Neural cell (in vitro differentiated cells): ENCODE measurements at regions not wholly inside any gene's neighbourhood (a gene's known extent, or its start where the extent isn't known, plus 50 kb on each side); places are given as distances from the start of the nearest gene placed in this dataset.

Experiments used
- H2AFZ ChIP-seq: fragments of 200-600, 300-800 bp; sonication (generic), shearing (Covaris generic); 2 replicates; pipeline ENCODE4 v1.6.0; 2014; ENCODE audit warnings: low read depth, mild to moderate bottlenecking, antibody characterized with exemption, low read length, moderate library complexity
- H3F3A ChIP-seq: fragments of 200-600 bp; shearing (Covaris generic); 2 replicates; pipeline ENCODE4 v1.6.1; 2016; ENCODE audit warnings: mild to moderate bottlenecking, moderate library complexity, mixed read lengths, antibody characterized with exemption, low read length; ENCODE audit not compliant: insufficient read depth, poor library complexity, severe bottlenecking
- H3K27ac ChIP-seq: fragments of 200-600, 300-800 bp; sonication (generic), shearing (Covaris generic); 2 replicates; pipeline ENCODE4 v1.5.1; 2014; ENCODE audit warnings: mild to moderate bottlenecking, low read length, moderate library complexity
- H3K27me3 ChIP-seq: fragments of 300-800, 200-600 bp; sonication (generic), shearing (Covaris generic); 2 replicates; pipeline ENCODE4 v1.6.0; 2014; ENCODE audit warnings: mild to moderate bottlenecking, low read depth, low read length, moderate library complexity; ENCODE audit not compliant: insufficient read depth
- H3K36me3 ChIP-seq: fragments of 300-800, 200-600 bp; sonication (generic), shearing (Covaris generic); 2 replicates; pipeline ENCODE4 v1.5.1; 2014; ENCODE audit warnings: mild to moderate bottlenecking, antibody characterized with exemption, low read length, moderate library complexity; ENCODE audit not compliant: insufficient read depth
- H3K4me2 ChIP-seq: fragments of 300-800, 200-600 bp; sonication (generic), shearing (Covaris generic); 2 replicates; pipeline ENCODE4 v1.6.0; 2014; ENCODE audit warnings: mild to moderate bottlenecking, low read length
- H3K4me3 ChIP-seq: fragments of 300-800, 200-600 bp; sonication (generic), shearing (Covaris generic); 2 replicates; pipeline ENCODE4 v1.5.1; 2014; ENCODE audit warnings: mild to moderate bottlenecking, low read length, moderate library complexity
- H3K79me2 ChIP-seq: fragments of 200-600 bp; shearing (Covaris generic); replicated peaks from 2 replicates; pipeline ENCODE4 v1.6.0; 2014; ENCODE audit warnings: mild to moderate bottlenecking, low read length, moderate library complexity; ENCODE audit not compliant: insufficient read depth
- H3K9ac ChIP-seq: fragments of 300-800, 200-600 bp; sonication (generic), shearing (Covaris generic); 2 replicates; pipeline ENCODE4 v1.6.1; 2016; ENCODE audit warnings: mild to moderate bottlenecking, low read length, mixed read lengths
- H3K9me2 ChIP-seq: fragments of 200-600 bp; shearing (Covaris generic); 2 replicates; pipeline ENCODE4 v1.6.1; 2016; ENCODE audit warnings: mild to moderate bottlenecking, low read length, mixed read lengths; ENCODE audit not compliant: insufficient read depth
- H3K9me3 ChIP-seq: fragments of 200-600, 300-800 bp; sonication (generic), shearing (Covaris generic); 2 replicates; pipeline ENCODE4 v1.6.1; 2016; ENCODE audit warnings: mild to moderate bottlenecking, mixed run types, low read length, moderate library complexity, mixed read lengths
- H4K20me1 ChIP-seq: fragments of 200-600 bp; shearing (Covaris generic); 2 replicates; pipeline ENCODE4 v1.6.1; 2016; ENCODE audit warnings: mild to moderate bottlenecking, mixed run types; ENCODE audit not compliant: insufficient read depth
- CTCF ChIP-seq: fragments of 450-650 bp; IDR thresholded peaks from 2 replicates; pipeline ENCODE4 v1.5.1; 2014; ENCODE audit warnings: antibody characterized with exemption, mild to moderate bottlenecking, moderate library complexity; ENCODE audit not compliant: poor library complexity, severe bottlenecking
- EP300 ChIP-seq: fragments of 450-650 bp; conservative IDR thresholded peaks from 2 replicates; pipeline ENCODE4 v1.6.1; 2014; ENCODE audit warnings: antibody characterized with exemption, mild to moderate bottlenecking, moderate library complexity; ENCODE audit not compliant: poor library complexity, severe bottlenecking
- EZH2 ChIP-seq: fragments of 200-600, 300-800 bp; shearing (Covaris generic), sonication (generic); IDR thresholded peaks from 2 replicates; pipeline ENCODE4 v1.6.1; 2014; ENCODE audit warnings: antibody characterized with exemption, low read length, borderline replicate concordance, mild to moderate bottlenecking; ENCODE audit not compliant: insufficient read depth, poor library complexity, severe bottlenecking
- MXI1 ChIP-seq: fragments of 450-650 bp; conservative IDR thresholded peaks from 2 replicates; pipeline ENCODE4 v1.6.1; 2014; ENCODE audit warnings: antibody characterized with exemption, mild to moderate bottlenecking; ENCODE audit not compliant: poor library complexity, severe bottlenecking
- POLR2AphosphoS5 ChIP-seq: IDR thresholded peaks from 2 replicates; pipeline ENCODE4 v1.6.1; 2012
- RAD21 ChIP-seq: fragments of 450-650 bp; conservative IDR thresholded peaks from 2 replicates; pipeline ENCODE4 v1.6.1; 2014; ENCODE audit warnings: antibody characterized with exemption, mild to moderate bottlenecking, moderate library complexity
- SMC3 ChIP-seq: fragments of 450-650 bp; conservative IDR thresholded peaks from 2 replicates; pipeline ENCODE4 v1.6.1; 2014; ENCODE audit warnings: antibody characterized with exemption, mild to moderate bottlenecking, moderate library complexity; ENCODE audit not compliant: poor library complexity
- TAF1 ChIP-seq: IDR thresholded peaks from 2 replicates; pipeline ENCODE4 v1.6.1; 2012; ENCODE audit warnings: low read depth
- TF ChIP-seq, protein P1 (sequence below): IDR thresholded peaks from 2 replicates; pipeline ENCODE4 v1.6.1; 2012; ENCODE audit warnings: borderline replicate concordance

GRCh38 chr6:20313960-20314530, 87.6 kb upstream of the E2F3 start:
- Histone ChIP-seq H3K27ac (no peak overlapping the region), H3K9ac (no peak overlapping the region), H4K20me1 (no peaks in the 10 kb centered on the region), H3K36me3 (no peaks in the 10 kb centered on the region), H3K4me2 (no peak overlapping the region), H3K4me3 (no peak overlapping the region), H3K79me2 (no peaks in the 10 kb centered on the region), H3K27me3 (no peaks in the 10 kb centered on the region), H3K9me2 (no peaks in the 10 kb centered on the region), H2AFZ (no peak overlapping the region), H3K9me3 (no peaks in the 10 kb centered on the region), H3F3A (no peaks in the 10 kb centered on the region)
- TF ChIP-seq TAF1, result no peak
- no peak for TF ChIP-seq POLR2AphosphoS5
- TF ChIP-seq EP300, result no peak
- TF ChIP-seq, protein P1, sequence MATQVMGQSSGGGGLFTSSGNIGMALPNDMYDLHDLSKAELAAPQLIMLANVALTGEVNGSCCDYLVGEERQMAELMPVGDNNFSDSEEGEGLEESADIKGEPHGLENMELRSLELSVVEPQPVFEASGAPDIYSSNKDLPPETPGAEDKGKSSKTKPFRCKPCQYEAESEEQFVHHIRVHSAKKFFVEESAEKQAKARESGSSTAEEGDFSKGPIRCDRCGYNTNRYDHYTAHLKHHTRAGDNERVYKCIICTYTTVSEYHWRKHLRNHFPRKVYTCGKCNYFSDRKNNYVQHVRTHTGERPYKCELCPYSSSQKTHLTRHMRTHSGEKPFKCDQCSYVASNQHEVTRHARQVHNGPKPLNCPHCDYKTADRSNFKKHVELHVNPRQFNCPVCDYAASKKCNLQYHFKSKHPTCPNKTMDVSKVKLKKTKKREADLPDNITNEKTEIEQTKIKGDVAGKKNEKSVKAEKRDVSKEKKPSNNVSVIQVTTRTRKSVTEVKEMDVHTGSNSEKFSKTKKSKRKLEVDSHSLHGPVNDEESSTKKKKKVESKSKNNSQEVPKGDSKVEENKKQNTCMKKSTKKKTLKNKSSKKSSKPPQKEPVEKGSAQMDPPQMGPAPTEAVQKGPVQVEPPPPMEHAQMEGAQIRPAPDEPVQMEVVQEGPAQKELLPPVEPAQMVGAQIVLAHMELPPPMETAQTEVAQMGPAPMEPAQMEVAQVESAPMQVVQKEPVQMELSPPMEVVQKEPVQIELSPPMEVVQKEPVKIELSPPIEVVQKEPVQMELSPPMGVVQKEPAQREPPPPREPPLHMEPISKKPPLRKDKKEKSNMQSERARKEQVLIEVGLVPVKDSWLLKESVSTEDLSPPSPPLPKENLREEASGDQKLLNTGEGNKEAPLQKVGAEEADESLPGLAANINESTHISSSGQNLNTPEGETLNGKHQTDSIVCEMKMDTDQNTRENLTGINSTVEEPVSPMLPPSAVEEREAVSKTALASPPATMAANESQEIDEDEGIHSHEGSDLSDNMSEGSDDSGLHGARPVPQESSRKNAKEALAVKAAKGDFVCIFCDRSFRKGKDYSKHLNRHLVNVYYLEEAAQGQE, result no peak
- TF ChIP-seq MXI1, result no peak
- TF ChIP-seq SMC3, result no peak
- no peak for TF ChIP-seq RAD21
- TF ChIP-seq EZH2, result no peak
- no peak for TF ChIP-seq CTCF

DNA sequence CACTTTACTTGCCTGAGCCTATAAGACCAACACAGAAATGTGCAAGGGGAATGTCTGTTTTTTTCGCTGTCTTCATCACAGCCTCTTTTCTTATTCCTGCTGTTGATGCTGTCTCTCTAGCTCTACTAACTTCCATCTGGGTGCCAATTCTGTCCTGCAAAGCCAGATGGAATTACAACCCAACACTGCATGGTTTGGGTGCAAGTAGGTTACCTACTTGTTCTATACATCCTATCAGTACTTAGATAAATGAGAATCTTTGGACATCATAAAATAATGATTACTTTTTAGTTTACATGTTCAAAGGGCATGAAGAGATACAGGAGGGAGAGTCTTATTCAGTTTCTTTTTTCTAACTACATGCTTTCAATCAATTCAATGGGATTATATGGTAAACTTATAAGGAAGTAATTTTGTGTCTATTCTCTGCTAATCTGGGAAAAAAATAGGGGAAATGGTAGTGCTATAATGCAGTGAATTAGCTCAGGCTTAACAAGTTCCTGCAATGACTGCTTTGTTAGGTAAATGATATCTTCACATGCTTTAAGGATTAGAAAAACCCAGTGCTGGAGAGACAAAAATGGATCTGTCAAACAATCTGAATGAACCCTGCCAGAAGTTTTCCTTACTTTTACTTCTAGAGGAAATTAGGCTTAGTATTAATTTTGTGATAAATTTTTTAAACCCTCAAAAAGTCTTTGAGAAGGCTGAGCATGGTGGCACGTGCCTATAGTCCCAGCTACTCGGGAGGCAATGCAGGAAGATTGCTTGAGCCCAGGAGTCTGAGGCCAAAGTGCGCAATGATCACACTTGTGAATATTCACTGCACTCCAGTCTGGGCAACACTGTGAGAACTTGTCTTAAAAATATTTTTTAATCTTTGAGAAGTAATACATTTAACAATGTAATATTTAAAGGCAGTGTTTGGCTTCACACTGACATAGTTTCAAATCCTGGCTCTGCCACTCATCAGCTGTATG, 86.5 kb upstream of the E2F3 start:
- no peaks in the 10 kb centered on the region for H3F3A ChIP-seq
- H3K79me2 ChIP-seq, result no peaks in the 10 kb centered on the region
- no peaks in the 10 kb centered on the region for H3K9me3 ChIP-seq
- H3K4me3 ChIP-seq, result no peak overlapping the region
- no peak overlapping the region for H3K9ac ChIP-seq
- no peak overlapping the region for H3K27ac ChIP-seq
- H3K27me3 ChIP-seq, result no peaks in the 10 kb centered on the region
- H3K4me2 ChIP-seq, result no peak overlapping the region
- no peaks in the 10 kb centered on the region for H3K36me3 ChIP-seq
- TF ChIP-seq EZH2 (no peak), TAF1 (no peak), RAD21 (no peak), SMC3 (no peak), EP300 (no peak), MXI1 (no peak), CTCF (no peak), POLR2AphosphoS5 (no peak)
- TF ChIP-seq, protein P1, result no peak
- no peaks in the 10 kb centered on the region for H3K9me2 ChIP-seq
- no peak overlapping the region for H2AFZ ChIP-seq
- H4K20me1 ChIP-seq, result no peaks in the 10 kb centered on the region
